ENCODE measurements at regions not wholly inside any gene's neighbourhood (a gene's known extent, or its start where the extent isn't known, plus 50 kb on each side); places are given as distances from the start of the nearest gene placed in this dataset.

DNA sequence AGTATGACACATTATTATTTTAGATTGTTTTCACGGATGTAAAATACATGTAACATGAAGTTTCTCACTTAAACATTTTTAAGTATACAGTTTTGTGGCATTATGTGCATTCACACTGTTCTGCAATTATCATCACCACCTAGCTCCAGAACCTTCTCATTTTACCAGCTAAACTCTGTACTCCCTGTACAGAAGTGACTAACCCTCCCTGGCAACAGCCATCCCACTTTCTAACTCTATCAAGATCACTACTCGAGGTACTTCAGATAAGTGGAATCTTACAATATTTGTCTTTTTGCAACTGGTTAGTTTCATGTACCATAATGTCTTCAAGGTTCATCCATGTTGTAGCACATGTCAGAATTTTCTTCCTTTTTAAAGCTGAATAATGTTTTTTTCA lies 116.3 kb upstream of the IGF1R start:
- TF ChIP-seq, protein P1, sequence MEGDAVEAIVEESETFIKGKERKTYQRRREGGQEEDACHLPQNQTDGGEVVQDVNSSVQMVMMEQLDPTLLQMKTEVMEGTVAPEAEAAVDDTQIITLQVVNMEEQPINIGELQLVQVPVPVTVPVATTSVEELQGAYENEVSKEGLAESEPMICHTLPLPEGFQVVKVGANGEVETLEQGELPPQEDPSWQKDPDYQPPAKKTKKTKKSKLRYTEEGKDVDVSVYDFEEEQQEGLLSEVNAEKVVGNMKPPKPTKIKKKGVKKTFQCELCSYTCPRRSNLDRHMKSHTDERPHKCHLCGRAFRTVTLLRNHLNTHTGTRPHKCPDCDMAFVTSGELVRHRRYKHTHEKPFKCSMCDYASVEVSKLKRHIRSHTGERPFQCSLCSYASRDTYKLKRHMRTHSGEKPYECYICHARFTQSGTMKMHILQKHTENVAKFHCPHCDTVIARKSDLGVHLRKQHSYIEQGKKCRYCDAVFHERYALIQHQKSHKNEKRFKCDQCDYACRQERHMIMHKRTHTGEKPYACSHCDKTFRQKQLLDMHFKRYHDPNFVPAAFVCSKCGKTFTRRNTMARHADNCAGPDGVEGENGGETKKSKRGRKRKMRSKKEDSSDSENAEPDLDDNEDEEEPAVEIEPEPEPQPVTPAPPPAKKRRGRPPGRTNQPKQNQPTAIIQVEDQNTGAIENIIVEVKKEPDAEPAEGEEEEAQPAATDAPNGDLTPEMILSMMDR (IDR thresholded peaks at IDR 0.05), result no peak
- no peak for TF ChIP-seq POLR2A (IDR thresholded peaks at IDR 0.05)
